C4-2B (cell line): ENCODE measurements at regions not wholly inside any gene's neighbourhood (a gene's known extent, or its start where the extent isn't known, plus 50 kb on each side); places are given as distances from the start of the nearest gene placed in this dataset.

ENCODE experiments used
- ZFX ChIP-seq: fragments of 450-650 bp; IDR thresholded peaks from 2 replicates; pipeline ENCODE4 v1.6.1; 2017
- TF ChIP-seq, protein P1 (sequence below): fragments of 450-650 bp; conservative IDR thresholded peaks from 2 replicates; pipeline ENCODE4 v1.5.1; 2017; ENCODE audit warnings: mild to moderate bottlenecking

- TF ChIP-seq, protein P1, sequence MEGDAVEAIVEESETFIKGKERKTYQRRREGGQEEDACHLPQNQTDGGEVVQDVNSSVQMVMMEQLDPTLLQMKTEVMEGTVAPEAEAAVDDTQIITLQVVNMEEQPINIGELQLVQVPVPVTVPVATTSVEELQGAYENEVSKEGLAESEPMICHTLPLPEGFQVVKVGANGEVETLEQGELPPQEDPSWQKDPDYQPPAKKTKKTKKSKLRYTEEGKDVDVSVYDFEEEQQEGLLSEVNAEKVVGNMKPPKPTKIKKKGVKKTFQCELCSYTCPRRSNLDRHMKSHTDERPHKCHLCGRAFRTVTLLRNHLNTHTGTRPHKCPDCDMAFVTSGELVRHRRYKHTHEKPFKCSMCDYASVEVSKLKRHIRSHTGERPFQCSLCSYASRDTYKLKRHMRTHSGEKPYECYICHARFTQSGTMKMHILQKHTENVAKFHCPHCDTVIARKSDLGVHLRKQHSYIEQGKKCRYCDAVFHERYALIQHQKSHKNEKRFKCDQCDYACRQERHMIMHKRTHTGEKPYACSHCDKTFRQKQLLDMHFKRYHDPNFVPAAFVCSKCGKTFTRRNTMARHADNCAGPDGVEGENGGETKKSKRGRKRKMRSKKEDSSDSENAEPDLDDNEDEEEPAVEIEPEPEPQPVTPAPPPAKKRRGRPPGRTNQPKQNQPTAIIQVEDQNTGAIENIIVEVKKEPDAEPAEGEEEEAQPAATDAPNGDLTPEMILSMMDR, result no peak
- no peak for TF ChIP-seq ZFX
Observed at GRCh38 chr18:39825485-39826150, 2129.4 kb upstream of the PIK3C3 start.
